BLaER1 treated with 17β-estradiol and CSF1 and Interleukin-3, amounts not matched to agents 10 nM and 100 nM (cell line): ENCODE measurements at regions not wholly inside any gene's neighbourhood (a gene's known extent, or its start where the extent isn't known, plus 50 kb on each side); places are given as distances from the start of the nearest gene placed in this dataset.

Source experiments
- H3K27ac ChIP-seq, 11 experiments: shearing (Covaris generic); formaldehyde crosslinking; 2 replicates each; pipeline ENCODE4 v1.8.1; 2022
- H3K27me3 ChIP-seq, 11 experiments: shearing (Covaris generic); formaldehyde crosslinking; 2 replicates each; pipeline ENCODE4 v1.8.1; 2022
- H3K36me3 ChIP-seq, 11 experiments: shearing (Covaris generic); formaldehyde crosslinking; 2 replicates each; pipeline ENCODE4 v1.8.1; 2022
- H3K4me1 ChIP-seq, 10 experiments: shearing (Covaris generic); formaldehyde crosslinking; 2 replicates each; pipeline ENCODE4 v1.8.1; 2022
- H3K4me2 ChIP-seq, 11 experiments: shearing (Covaris generic); formaldehyde crosslinking; 2 replicates each; pipeline ENCODE4 v1.8.1; 2022
- H3K4me3 ChIP-seq, 10 experiments: shearing (Covaris generic); formaldehyde crosslinking; 2 replicates each; pipeline ENCODE4 v1.8.1; 2022
- H3K9ac ChIP-seq, 11 experiments: shearing (Covaris generic); formaldehyde crosslinking; 2 replicates each; pipeline ENCODE4 v1.8.1; 2022
- H3K9me3 ChIP-seq, 11 experiments: shearing (Covaris generic); formaldehyde crosslinking; replicated peaks in 1 of 11; 2 replicates each; pipeline ENCODE4 v1.8.1; 2022
- H4K20me1 ChIP-seq, 11 experiments: shearing (Covaris generic); formaldehyde crosslinking; 2 replicates each; pipeline ENCODE4 v1.8.1; 2022
- Cebpa-rat ChIP-seq, 11 experiments: shearing (Covaris generic); IDR thresholded peaks; 2 replicates each; pipeline ENCODE4 v1.8.1; 2022

DNA sequence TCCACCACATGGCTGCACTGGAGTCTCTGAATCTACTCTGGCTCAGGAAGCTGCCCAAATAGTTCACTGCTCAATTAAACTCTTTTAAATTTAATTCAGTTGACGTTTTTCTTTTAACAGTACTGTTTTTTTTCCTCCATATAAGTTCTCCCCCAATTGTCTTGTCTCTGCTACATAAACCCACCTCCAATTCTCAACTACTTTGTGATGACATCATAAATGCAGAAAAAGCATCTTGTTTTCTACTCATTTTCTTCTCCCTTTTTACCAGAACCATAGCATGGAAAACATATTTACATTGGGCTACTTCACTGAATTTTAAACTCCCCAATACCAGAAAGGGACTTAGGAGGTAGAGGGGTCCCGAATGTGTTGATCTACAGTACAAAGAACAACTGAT is 270.4 kb downstream of the GPD2 start:
- H3K27me3 ChIP-seq = no peaks in the 10 kb centered on the region
- no peaks in the 10 kb centered on the region for H3K36me3 ChIP-seq
- H3K27ac ChIP-seq = no peak overlapping the region
- H3K4me1 ChIP-seq = no peaks in the 10 kb centered on the region
- H3K4me3 ChIP-seq = no peak overlapping the region
- no peak overlapping the region for H3K9ac ChIP-seq
- no peak overlapping the region for H3K4me2 ChIP-seq
- H4K20me1 ChIP-seq = no peaks in the 10 kb centered on the region
- TF ChIP-seq Cebpa-rat (IDR thresholded peaks at IDR 0.05) = no peak
- H3K9me3 ChIP-seq = no peaks in the 10 kb centered on the region

DNA sequence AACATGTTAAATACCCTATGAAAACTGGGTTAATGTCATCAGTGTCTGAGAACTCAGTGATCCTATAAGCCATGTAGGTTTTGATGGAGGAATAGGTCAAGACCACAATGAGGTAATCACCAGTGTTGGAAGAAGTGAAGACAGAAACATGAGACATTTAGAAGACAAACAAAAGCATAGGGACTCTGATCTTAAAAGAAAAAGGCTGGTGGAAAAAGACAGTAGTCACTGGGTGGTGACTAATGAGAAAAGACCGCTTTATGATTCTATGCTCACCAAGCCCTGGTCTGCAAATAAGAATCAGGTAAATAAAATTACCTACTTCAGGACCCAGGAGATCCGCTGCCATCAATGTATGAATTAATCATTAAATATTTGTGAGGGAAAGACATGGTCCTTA is 271.9 kb downstream of the GPD2 start:
- Histone ChIP-seq H3K4me1 (no peaks in the 10 kb centered on the region), H3K27me3 (no peaks in the 10 kb centered on the region), H3K9ac (no peak overlapping the region), H4K20me1 (no peaks in the 10 kb centered on the region), H3K9me3 (no peaks in the 10 kb centered on the region), H3K27ac (no peak overlapping the region), H3K4me3 (no peak overlapping the region), H3K4me2 (no peak overlapping the region), H3K36me3 (no peaks in the 10 kb centered on the region)
- TF ChIP-seq Cebpa-rat (IDR thresholded peaks at IDR 0.05) = no peak

DNA sequence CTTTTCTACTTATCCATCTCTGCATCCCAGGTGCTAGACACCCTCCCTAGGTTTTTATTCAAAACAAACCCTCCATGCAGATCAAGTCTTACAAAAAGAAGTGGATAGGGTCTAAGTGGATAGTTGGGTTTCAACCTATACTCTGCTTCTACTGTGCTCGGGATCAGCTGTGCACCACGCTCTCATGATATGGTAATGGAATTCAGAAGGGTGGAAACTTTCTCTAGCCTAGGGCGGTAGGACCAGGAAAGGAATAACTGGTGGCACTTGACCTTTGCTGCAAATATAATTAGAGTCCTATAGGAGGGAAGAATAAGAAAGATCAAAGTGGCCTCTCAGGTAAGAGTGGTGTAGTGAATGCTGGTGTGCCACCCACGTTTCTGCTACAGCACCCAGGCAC is 272.9 kb downstream of the GPD2 start:
- Histone ChIP-seq H3K4me3 (no peak overlapping the region), H3K4me1 (no peaks in the 10 kb centered on the region), H3K9ac (no peak overlapping the region), H3K36me3 (no peaks in the 10 kb centered on the region), H3K27me3 (no peaks in the 10 kb centered on the region), H4K20me1 (no peaks in the 10 kb centered on the region), H3K9me3 (0 out of 22 replicates have a peak, but pooled peaks cover 0 to under 1% (median 0%) of the 10 kb centered on the region in 11 experiments), H3K4me2 (no peak overlapping the region), H3K27ac (no peak overlapping the region)
- no peak for TF ChIP-seq Cebpa-rat (IDR thresholded peaks at IDR 0.05)

DNA sequence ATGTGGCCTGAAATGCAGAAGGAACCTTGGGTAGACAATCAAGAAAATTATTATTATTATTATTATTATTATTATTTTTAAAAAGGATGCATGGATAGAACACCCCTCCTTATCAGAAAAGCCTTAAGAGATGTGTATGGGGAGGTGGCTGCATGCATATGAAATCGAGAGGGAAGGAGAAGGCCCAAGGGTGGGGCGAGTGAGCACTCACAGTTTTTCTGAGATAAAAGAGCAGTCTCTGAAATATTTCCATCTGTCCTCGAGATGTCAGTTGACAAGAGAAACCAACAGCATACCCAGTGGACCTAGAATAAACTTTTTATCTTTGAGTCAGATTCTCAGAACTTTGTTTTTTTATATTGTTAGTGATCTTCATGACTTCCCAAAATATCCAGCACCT is 282.9 kb downstream of the GPD2 start:
- H3K27me3 ChIP-seq = no peaks in the 10 kb centered on the region
- no peak overlapping the region for H3K4me3 ChIP-seq
- no peak for TF ChIP-seq Cebpa-rat (IDR thresholded peaks at IDR 0.05)

DNA sequence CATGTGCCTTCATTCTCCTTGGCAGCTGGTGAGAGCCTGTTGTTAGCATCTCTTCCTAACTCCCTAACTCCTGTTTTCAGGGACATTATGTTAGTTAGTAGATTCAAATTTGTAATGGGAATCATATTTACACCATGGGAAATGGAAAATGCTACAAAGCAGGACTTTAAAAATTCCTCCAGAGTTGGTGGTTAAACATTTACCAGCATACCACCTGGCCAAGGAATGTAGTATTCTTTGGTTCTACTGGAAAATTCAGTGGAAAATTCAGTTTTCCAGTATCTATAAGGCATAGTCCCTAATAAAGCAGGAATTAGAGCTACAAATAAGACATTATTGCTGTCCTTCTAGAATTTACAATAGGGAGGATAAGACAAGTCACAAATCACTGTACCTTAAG is 291.7 kb downstream of the GPD2 start:
- Histone ChIP-seq H3K4me1 (no peaks in the 10 kb centered on the region), H3K9me3 (no peaks in the 10 kb centered on the region), H3K9ac (no peak overlapping the region), H3K36me3 (no peaks in the 10 kb centered on the region), H3K4me3 (no peak overlapping the region), H3K4me2 (no peak overlapping the region), H3K27ac (no peak overlapping the region), H3K27me3 (no peaks in the 10 kb centered on the region), H4K20me1 (no peaks in the 10 kb centered on the region)
- TF ChIP-seq Cebpa-rat (IDR thresholded peaks at IDR 0.05) = no peak

More for the DNA sequence above, 282.9 kb downstream of the GPD2 start:
- Histone ChIP-seq H3K27ac (no peak overlapping the region), H3K4me1 (no peaks in the 10 kb centered on the region), H3K36me3 (no peaks in the 10 kb centered on the region), H3K9ac (no peak overlapping the region), H4K20me1 (no peaks in the 10 kb centered on the region), H3K4me2 (no peak overlapping the region), H3K9me3 (peaks cover 0 to 5% (median 0%) of the 10 kb centered on the region in 11 experiments; a peak in 1 of 22 replicates)

DNA sequence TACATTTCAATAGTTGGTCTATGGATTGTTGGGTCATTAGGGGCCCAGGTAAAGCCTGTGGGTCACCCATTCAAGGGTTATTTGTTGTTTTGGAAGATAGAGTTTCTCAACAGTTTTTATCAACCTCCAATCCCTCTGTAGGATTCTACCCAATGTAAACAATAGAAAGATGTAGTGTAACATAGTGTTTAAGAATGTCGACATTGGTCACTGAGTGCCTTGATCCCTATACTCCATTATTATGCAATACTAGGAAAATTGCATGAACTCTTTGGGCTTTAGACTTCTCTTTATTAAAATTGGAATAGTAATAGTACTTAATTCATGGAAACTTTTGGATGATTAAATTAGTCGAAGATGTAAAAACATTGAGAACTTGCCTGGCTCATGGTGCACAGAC is 292.1 kb downstream of the GPD2 start:
- no peaks in the 10 kb centered on the region for H3K27me3 ChIP-seq
- no peak overlapping the region for H3K4me3 ChIP-seq
- peak in 1 of 11 experiments; percentile 26; a peak in 1 of 22 replicates for TF ChIP-seq Cebpa-rat (IDR thresholded peaks at IDR 0.05)
- no peaks in the 10 kb centered on the region for H3K4me1 ChIP-seq
- H4K20me1 ChIP-seq = no peaks in the 10 kb centered on the region
- no peak overlapping the region for H3K27ac ChIP-seq
- no peak overlapping the region for H3K9ac ChIP-seq
- H3K9me3 ChIP-seq = no peaks in the 10 kb centered on the region
- no peak overlapping the region for H3K4me2 ChIP-seq
- H3K36me3 ChIP-seq = no peaks in the 10 kb centered on the region

DNA sequence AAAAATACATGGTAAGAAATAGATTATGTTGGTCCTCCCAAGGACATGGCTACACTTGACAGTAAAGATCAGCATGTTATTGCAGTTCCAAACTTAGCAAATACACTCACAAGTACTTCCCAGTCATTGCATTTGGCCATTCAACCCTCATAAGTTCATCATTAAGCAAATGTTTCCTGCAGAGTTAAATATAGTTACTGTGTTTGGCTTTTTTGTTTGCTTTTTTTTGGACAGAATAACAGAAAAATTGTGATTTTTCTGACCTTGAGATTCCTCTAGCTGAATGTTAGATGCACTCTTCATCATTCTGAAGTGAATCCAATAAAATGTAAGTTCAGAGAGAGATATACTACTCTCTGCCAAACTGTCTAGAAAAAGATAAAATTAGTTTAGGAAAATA is 295.3 kb downstream of the GPD2 start:
- no peak for TF ChIP-seq Cebpa-rat (IDR thresholded peaks at IDR 0.05)
- no peaks in the 10 kb centered on the region for H3K36me3 ChIP-seq
- no peaks in the 10 kb centered on the region for H4K20me1 ChIP-seq
- no peak overlapping the region for H3K4me2 ChIP-seq
- H3K4me3 ChIP-seq = no peak overlapping the region
- no peaks in the 10 kb centered on the region for H3K27me3 ChIP-seq
- no peaks in the 10 kb centered on the region for H3K9me3 ChIP-seq
- H3K9ac ChIP-seq = no peak overlapping the region
- H3K27ac ChIP-seq = no peak overlapping the region
- H3K4me1 ChIP-seq = no peaks in the 10 kb centered on the region

DNA sequence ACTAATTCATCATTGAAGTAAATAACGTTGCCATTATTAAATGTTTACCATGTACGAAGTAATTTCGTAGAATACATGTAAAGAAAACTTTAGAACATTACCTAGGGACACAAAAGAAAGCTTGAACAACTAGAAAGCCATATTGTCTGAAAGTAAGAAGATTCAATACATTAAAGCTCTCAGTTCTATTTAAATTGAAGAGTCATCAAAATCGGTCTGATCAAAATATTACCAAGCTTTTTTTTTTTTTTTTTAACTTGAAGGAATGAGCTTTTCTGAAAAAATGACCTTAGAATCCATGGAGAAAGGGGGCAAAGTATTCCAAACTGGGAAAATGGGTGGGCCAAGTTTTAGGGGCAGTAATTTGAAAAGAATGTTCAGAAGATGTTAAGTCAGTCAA is 300.8 kb downstream of the GPD2 start:
- Histone ChIP-seq H3K4me2 (no peak overlapping the region), H3K36me3 (no peaks in the 10 kb centered on the region), H3K4me1 (no peaks in the 10 kb centered on the region), H3K27me3 (no peaks in the 10 kb centered on the region), H3K9me3 (no peaks in the 10 kb centered on the region), H3K4me3 (no peak overlapping the region), H3K9ac (no peak overlapping the region), H3K27ac (no peak overlapping the region), H4K20me1 (no peaks in the 10 kb centered on the region)
- no peak for TF ChIP-seq Cebpa-rat (IDR thresholded peaks at IDR 0.05)

DNA sequence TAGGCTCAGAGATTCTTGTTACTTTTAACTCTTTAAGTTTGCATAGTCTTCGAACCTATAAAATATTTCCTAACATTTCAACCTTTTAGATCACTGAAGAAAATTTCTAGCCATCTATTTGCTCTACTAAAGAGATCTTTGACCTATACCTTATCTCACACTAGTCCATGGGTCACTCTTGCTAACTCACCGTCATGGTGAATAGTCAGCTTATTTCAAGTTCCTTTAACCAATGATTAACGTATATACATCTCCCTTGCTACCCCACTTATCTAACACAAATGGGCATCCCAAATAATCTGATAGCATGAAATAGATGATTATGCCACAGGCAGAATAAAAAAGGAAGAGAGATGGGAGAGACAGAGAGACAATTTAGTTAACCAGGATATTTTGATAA is 303.1 kb downstream of the GPD2 start:
- Histone ChIP-seq H3K9ac (no peak overlapping the region), H3K36me3 (no peaks in the 10 kb centered on the region), H3K4me2 (no peak overlapping the region), H3K4me1 (no peaks in the 10 kb centered on the region), H3K27ac (no peak overlapping the region), H3K9me3 (no peaks in the 10 kb centered on the region), H3K27me3 (no peaks in the 10 kb centered on the region), H4K20me1 (no peaks in the 10 kb centered on the region), H3K4me3 (no peak overlapping the region)
- TF ChIP-seq Cebpa-rat (IDR thresholded peaks at IDR 0.05) = no peak

DNA sequence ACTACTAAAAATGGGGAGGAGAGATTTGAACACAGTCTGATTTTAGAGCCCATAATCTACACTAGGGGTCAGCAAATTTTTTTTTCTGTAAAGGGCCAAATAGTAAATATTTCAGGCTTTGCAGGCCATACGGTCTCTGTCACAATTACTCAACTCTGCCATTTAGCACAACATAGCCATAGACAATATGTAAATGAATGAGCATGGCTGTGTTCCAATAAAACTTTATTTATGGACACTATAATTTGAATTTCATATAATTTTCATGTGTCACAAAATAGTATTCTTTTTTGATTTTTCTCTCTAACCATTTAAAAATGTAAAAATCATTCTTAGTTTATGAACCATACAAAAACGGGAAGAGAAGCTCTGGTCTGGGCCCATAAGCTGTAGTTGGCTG is 309.4 kb downstream of the GPD2 start:
- no peak overlapping the region for H3K4me2 ChIP-seq
- H3K4me1 ChIP-seq = peaks cover 0 to 12% (median 0%) of the 10 kb centered on the region in 10 experiments; a peak in 6 of 20 replicates
- no peaks in the 10 kb centered on the region for H3K36me3 ChIP-seq
- TF ChIP-seq Cebpa-rat (IDR thresholded peaks at IDR 0.05) = no peak
- H3K4me3 ChIP-seq = no peak overlapping the region
- no peaks in the 10 kb centered on the region for H3K27me3 ChIP-seq
- no peak overlapping the region for H3K9ac ChIP-seq
- H4K20me1 ChIP-seq = no peaks in the 10 kb centered on the region
- no peaks in the 10 kb centered on the region for H3K9me3 ChIP-seq
- no peak overlapping the region for H3K27ac ChIP-seq
